ENCODE measurements at regions not wholly inside any gene's neighbourhood (a gene's known extent, or its start where the extent isn't known, plus 50 kb on each side); places are given as distances from the start of the nearest gene placed in this dataset.

DNA sequence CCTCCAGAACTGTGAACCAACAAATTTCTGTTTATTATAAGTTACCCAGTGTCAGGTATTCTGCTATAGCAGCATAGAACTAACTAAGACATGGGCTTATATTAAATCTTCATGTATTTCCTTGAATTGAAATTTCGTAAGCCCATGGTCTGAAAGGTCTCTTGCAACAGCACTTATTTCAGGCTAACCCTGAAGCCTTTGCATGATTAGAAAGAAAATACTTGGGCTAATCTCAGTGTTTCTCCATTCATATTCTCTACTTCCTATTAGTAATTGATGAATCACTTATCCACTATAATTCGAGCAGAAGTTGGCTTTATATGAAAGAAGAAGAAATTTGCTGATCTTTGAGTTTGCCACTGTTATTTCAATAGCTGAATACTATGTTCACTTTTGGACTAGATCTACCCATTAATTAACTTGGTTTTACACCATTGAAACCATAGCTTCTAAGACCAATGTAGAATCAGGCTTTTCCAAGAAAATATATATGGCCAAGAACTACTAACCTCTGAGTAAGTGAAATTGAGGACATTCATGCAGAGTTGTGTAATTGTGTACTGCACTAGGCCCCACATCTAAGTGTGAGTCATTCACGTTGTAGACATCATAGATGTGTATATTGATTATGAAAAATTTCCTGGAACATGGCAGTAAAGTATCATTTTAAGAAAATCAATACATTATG lies 731.6 kb downstream of the SOCS6 start:
- TF ChIP-seq, protein P1, sequence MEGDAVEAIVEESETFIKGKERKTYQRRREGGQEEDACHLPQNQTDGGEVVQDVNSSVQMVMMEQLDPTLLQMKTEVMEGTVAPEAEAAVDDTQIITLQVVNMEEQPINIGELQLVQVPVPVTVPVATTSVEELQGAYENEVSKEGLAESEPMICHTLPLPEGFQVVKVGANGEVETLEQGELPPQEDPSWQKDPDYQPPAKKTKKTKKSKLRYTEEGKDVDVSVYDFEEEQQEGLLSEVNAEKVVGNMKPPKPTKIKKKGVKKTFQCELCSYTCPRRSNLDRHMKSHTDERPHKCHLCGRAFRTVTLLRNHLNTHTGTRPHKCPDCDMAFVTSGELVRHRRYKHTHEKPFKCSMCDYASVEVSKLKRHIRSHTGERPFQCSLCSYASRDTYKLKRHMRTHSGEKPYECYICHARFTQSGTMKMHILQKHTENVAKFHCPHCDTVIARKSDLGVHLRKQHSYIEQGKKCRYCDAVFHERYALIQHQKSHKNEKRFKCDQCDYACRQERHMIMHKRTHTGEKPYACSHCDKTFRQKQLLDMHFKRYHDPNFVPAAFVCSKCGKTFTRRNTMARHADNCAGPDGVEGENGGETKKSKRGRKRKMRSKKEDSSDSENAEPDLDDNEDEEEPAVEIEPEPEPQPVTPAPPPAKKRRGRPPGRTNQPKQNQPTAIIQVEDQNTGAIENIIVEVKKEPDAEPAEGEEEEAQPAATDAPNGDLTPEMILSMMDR (IDR thresholded peaks at IDR 0.05; ENCODE audit: low read length) = no peak
- TF ChIP-seq EZH2phosphoT487 (IDR thresholded peaks at IDR 0.05; ENCODE audit: low read length) = no peak
